ENCODE measurements at regions not wholly inside any gene's neighbourhood (a gene's known extent, or its start where the extent isn't known, plus 50 kb on each side); places are given as distances from the start of the nearest gene placed in this dataset.

DNA sequence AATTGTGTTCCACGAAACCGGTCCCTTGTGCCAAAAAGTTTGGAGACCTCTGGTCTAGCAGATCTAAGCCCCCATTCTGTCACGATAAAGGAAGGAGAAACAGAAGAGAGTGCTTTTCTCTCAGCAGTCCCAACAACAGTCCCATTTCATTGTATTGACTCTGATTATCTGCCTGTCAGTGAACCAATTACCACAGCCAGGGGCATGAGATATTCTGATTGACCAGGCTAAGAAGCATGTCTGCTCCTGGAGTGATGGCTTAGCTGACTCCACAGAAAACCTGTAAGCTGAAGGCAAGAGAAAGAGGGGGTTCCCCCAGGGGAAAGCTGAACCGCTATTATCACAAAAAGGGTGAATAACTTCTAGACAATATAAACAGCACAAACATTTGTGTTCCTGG, 765.4 kb downstream of the SORCS1 start (continued):
- TF ChIP-seq BCL11A (IDR thresholded peaks at IDR 0.05; ENCODE audit: low read depth in 2 of 2, low read length in 2 of 2) (no peak), EGR1 (IDR thresholded peaks at IDR 0.05; ENCODE audit: borderline replicate concordance, low read depth, low read length) (no peak)
